HepG2 (cell line): ENCODE measurements at regions not wholly inside any gene's neighbourhood (a gene's known extent, or its start where the extent isn't known, plus 50 kb on each side); places are given as distances from the start of the nearest gene placed in this dataset.

Experiments
- ARHGAP35 ChIP-seq: sonication (generic); formaldehyde crosslinking; IDR thresholded peaks from 2 replicates; pipeline ENCODE4 v1.9.0; 2022; ENCODE audit warnings: mild to moderate bottlenecking, inconsistent platforms, moderate library complexity, missing genetic modification reagents, borderline replicate concordance
- FOXC1 ChIP-seq: sonication (generic); formaldehyde crosslinking; IDR thresholded peaks from 2 replicates; pipeline ENCODE4 v1.8.0; 2022; ENCODE audit warnings: mild to moderate bottlenecking, missing genetic modification reagents, borderline replicate concordance
- IRX3 ChIP-seq: sonication (generic); formaldehyde crosslinking; IDR thresholded peaks from 2 replicates; pipeline ENCODE4 v1.8.1; 2023; ENCODE audit warnings: mild to moderate bottlenecking, low read depth, missing genetic modification reagents, borderline replicate concordance
- ISL2 ChIP-seq: sonication (generic); formaldehyde crosslinking; IDR thresholded peaks from 2 replicates; pipeline ENCODE4 v1.5.0; 2020; ENCODE audit warnings: missing genetic modification reagents
- KMT2B ChIP-seq: IDR thresholded peaks from 2 replicates; pipeline ENCODE4 v1.6.1; 2016; ENCODE audit warnings: missing genetic modification reagents, missing compliant biosample characterization
- MAFF ChIP-seq: IDR thresholded peaks from 2 replicates; pipeline ENCODE4 v1.6.1; 2011; ENCODE audit warnings: low read depth, low read length, improper control_type of control experiment
- POLR2AphosphoS2 ChIP-seq: IDR thresholded peaks from 2 replicates; pipeline ENCODE4 v1.6.1; 2011; ENCODE audit warnings: low read depth, low read length, improper control_type of control experiment
- SRY ChIP-seq: sonication (generic); formaldehyde crosslinking; IDR thresholded peaks from 2 replicates; pipeline ENCODE4 v1.8.0; 2022; ENCODE audit warnings: mild to moderate bottlenecking, missing genetic modification reagents
- TCF7 ChIP-seq: sonication (generic); IDR thresholded peaks from 2 replicates; pipeline ENCODE4 v1.6.1; 2016; ENCODE audit warnings: antibody characterized with exemption, low read depth
- THYN1 ChIP-seq: sonication (generic); formaldehyde crosslinking; IDR thresholded peaks from 2 replicates; pipeline ENCODE4 v1.8.1; 2023; ENCODE audit warnings: low read depth, mild to moderate bottlenecking, moderate library complexity, missing genetic modification reagents, borderline replicate concordance
- ZMYM4 ChIP-seq: sonication (generic); formaldehyde crosslinking; IDR thresholded peaks from 2 replicates; pipeline ENCODE4 v1.8.1; 2023; ENCODE audit warnings: mild to moderate bottlenecking, missing genetic modification reagents
- ZNF354B ChIP-seq: sonication (generic); formaldehyde crosslinking; IDR thresholded peaks from 2 replicates; pipeline ENCODE4 v1.8.0; 2022; ENCODE audit warnings: mild to moderate bottlenecking, missing genetic modification reagents
- ZNF558 ChIP-seq: sonication (generic); formaldehyde crosslinking; IDR thresholded peaks from 2 replicates; pipeline ENCODE4 v1.9.0; 2022; ENCODE audit warnings: mild to moderate bottlenecking, missing genetic modification reagents, borderline replicate concordance
- ZNF660 ChIP-seq: sonication (generic); formaldehyde crosslinking; IDR thresholded peaks from 2 replicates; pipeline ENCODE4 v1.5.1; 2020; ENCODE audit warnings: mild to moderate bottlenecking, low read depth, missing genetic modification reagents, borderline replicate concordance
- ZNF768 ChIP-seq: sonication (generic); formaldehyde crosslinking; IDR thresholded peaks from 2 replicates; pipeline ENCODE4 v1.4.0; 2020; ENCODE audit warnings: missing genetic modification reagents
- ZNF891 ChIP-seq: sonication (generic); formaldehyde crosslinking; IDR thresholded peaks from 2 replicates; pipeline ENCODE4 v1.5.0; 2020; ENCODE audit warnings: mild to moderate bottlenecking, missing genetic modification reagents
- TF ChIP-seq, protein P1 (sequence below): sonication (generic); formaldehyde crosslinking; IDR thresholded peaks from 2 replicates; pipeline ENCODE4 v1.4.0; 2020; ENCODE audit warnings: mild to moderate bottlenecking, low read depth, missing genetic modification reagents
- TF ChIP-seq, protein P2 (sequence below): sonication (generic); formaldehyde crosslinking; IDR thresholded peaks from 2 replicates; pipeline ENCODE4 v1.8.0; 2022; ENCODE audit warnings: mild to moderate bottlenecking, missing genetic modification reagents
- TF ChIP-seq, protein P3 (sequence below), 2 experiments: sonication (generic) in 1 of 2; formaldehyde crosslinking in 1 of 2; IDR thresholded peaks; 2 replicates each; pipeline versions ENCODE4 v1.6.1 to v1.9.0; 2014 to 2022; ENCODE audit warnings: antibody characterized with exemption in 1 of 2, borderline replicate concordance in 1 of 2, inconsistent platforms in 1 of 2, low read depth in 1 of 2, missing genetic modification reagents in 1 of 2
- TF ChIP-seq, protein P4 (sequence below): sonication (generic); formaldehyde crosslinking; IDR thresholded peaks from 2 replicates; pipeline ENCODE4 v1.4.0; 2020; ENCODE audit warnings: missing genetic modification reagents; ENCODE audit errors: not compliant biosample characterization

DNA sequence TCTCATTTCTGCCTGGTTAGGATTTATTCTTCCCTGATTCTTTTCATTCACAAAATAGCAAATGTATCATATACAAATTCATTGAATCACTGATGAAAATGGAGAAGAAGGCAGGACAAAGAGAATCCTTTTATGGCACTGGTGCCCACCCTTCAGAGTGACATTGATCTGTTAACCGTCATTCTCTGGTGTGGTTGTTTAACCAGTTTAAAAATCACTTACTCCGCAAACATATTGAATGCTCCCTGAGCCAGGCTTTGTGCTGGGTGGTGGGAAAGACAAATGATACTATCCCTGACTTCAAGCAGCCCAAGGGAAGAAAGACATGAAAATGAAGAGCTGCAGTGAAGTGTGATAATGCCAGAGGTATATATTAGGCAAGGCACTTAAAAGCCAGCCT lies 187.5 kb upstream of the SLC38A2 start (continued):
- TF ChIP-seq, protein P1, sequence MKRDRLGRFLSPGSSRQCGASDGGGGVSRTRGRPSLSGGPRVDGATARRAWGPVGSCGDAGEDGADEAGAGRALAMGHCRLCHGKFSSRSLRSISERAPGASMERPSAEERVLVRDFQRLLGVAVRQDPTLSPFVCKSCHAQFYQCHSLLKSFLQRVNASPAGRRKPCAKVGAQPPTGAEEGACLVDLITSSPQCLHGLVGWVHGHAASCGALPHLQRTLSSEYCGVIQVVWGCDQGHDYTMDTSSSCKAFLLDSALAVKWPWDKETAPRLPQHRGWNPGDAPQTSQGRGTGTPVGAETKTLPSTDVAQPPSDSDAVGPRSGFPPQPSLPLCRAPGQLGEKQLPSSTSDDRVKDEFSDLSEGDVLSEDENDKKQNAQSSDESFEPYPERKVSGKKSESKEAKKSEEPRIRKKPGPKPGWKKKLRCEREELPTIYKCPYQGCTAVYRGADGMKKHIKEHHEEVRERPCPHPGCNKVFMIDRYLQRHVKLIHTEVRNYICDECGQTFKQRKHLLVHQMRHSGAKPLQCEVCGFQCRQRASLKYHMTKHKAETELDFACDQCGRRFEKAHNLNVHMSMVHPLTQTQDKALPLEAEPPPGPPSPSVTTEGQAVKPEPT (CRISPR knock-in tag), result no peak
- TF ChIP-seq IRX3 (CRISPR knock-in tag) (no peak), ISL2 (CRISPR knock-in tag) (no peak), ZNF354B (no peak), TCF7 (no peak), ZMYM4 (CRISPR knock-in tag) (peak; percentile 89), KMT2B (CRISPR knock-in tag) (no peak), POLR2AphosphoS2 (no peak), ARHGAP35 (CRISPR knock-in tag) (no peak), MAFF (no peak), SRY (CRISPR knock-in tag) (no peak), FOXC1 (CRISPR knock-in tag) (no peak), ZNF768 (no peak), THYN1 (CRISPR knock-in tag) (no peak), ZNF891 (CRISPR knock-in tag) (no peak), ZNF660 (CRISPR knock-in tag) (no peak), ZNF558 (CRISPR knock-in tag) (no peak)
- TF ChIP-seq, protein P2, sequence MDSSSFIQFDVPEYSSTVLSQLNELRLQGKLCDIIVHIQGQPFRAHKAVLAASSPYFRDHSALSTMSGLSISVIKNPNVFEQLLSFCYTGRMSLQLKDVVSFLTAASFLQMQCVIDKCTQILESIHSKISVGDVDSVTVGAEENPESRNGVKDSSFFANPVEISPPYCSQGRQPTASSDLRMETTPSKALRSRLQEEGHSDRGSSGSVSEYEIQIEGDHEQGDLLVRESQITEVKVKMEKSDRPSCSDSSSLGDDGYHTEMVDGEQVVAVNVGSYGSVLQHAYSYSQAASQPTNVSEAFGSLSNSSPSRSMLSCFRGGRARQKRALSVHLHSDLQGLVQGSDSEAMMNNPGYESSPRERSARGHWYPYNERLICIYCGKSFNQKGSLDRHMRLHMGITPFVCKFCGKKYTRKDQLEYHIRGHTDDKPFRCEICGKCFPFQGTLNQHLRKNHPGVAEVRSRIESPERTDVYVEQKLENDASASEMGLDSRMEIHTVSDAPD (CRISPR knock-in tag), result no peak
- TF ChIP-seq, protein P3, sequence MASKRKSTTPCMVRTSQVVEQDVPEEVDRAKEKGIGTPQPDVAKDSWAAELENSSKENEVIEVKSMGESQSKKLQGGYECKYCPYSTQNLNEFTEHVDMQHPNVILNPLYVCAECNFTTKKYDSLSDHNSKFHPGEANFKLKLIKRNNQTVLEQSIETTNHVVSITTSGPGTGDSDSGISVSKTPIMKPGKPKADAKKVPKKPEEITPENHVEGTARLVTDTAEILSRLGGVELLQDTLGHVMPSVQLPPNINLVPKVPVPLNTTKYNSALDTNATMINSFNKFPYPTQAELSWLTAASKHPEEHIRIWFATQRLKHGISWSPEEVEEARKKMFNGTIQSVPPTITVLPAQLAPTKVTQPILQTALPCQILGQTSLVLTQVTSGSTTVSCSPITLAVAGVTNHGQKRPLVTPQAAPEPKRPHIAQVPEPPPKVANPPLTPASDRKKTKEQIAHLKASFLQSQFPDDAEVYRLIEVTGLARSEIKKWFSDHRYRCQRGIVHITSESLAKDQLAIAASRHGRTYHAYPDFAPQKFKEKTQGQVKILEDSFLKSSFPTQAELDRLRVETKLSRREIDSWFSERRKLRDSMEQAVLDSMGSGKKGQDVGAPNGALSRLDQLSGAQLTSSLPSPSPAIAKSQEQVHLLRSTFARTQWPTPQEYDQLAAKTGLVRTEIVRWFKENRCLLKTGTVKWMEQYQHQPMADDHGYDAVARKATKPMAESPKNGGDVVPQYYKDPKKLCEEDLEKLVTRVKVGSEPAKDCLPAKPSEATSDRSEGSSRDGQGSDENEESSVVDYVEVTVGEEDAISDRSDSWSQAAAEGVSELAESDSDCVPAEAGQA (IDR thresholded peaks at IDR 0.05; ENCODE audit: low read depth), result no peak
- TF ChIP-seq, protein P3 (CRISPR knock-in tag; IDR thresholded peaks at IDR 0.05; ENCODE audit: borderline replicate concordance), result no peak
- TF ChIP-seq, protein P4, sequence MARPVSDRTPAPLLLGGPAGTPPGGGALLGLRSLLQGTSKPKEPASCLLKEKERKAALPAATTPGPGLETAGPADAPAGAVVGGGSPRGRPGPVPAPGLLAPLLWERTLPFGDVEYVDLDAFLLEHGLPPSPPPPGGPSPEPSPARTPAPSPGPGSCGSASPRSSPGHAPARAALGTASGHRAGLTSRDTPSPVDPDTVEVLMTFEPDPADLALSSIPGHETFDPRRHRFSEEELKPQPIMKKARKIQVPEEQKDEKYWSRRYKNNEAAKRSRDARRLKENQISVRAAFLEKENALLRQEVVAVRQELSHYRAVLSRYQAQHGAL, result no peak
